ENCODE measurements at regions not wholly inside any gene's neighbourhood (a gene's known extent, or its start where the extent isn't known, plus 50 kb on each side); places are given as distances from the start of the nearest gene placed in this dataset.
"Not testable (repeated sequence)": the region's sequence is repeated elsewhere in the genome, so short reads cannot be mapped to it uniquely, and the experiment has no call there.

DNA sequence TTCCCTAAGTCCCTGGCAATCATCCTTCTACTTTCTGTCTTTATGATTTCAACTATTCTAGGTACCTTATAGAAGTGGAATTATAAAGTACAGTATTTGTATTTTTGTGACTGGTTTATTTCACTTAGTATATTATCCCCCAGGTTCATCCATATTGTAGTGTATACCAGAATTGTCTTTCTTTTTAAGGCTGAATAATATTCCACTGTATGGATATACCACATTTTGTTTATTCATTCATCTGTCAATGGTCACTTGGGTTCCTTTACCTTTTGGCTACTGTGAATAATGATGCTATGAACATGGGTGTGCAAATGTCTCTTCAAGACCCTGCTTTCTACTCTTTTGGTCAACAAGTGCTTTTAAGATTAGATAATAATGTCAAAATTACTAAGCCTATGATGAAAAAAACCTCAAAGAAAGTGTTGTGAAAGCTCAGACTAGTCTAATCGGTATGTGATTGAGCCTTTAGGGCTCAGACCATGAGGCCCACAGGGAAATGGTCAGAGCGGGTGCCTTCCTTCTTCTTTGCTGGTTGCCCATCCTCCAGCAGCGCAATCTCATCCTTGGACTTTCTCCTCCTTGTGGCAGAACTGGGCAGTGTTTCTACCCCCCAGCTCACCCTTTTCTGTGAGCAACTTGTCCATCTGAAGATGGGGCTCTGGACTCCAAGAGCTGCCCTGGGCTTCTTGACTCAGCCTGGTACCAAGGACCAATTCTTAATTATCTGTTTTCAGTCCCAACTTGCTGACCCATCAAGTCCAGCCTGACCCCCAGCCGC lies 105.4 kb downstream of the TTC8 start:
- DNase-seq (ENCODE audit: low read depth in 4 of 4, low spot score in 3 of 4): no peak

DNA sequence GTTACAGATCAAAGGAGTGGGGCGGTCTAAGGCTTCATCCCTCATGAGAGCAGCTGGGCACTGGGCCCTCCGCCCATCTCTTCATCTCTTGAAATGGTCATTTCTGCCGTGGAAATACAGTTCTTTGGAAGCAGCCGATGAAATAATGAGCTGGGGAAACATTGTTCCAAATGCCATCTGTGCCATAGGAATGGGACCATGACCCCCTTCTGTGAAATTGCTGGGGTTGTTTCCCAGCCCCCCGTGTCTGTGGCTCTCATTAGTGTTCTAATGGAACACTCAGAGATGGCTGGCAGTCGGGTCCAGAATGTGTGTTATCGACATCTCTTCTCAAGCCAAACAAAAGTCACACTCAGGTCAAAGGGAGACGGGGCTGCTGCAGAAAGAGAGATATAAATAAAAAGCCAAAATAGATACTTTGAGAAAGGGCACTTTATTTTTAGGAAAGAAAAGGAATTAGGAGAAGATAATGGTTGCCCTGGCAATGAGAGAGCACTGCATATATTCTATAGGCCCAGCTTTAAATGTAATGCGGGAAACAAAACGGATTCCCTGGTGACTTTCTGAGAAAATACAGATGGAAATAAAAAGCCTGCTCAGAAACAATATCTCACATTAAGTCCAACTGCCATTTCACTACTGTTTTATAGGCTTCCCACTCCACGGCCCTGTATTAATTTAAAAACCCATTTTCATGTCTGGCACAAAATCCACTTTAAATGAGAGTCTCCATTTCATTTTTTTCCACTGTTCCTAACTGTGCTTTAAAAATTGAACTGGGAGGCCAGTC lies 107.1 kb downstream of the TTC8 start:
- no peak for DNase-seq (ENCODE audit: low read depth in 4 of 4, low spot score in 3 of 4)

DNA sequence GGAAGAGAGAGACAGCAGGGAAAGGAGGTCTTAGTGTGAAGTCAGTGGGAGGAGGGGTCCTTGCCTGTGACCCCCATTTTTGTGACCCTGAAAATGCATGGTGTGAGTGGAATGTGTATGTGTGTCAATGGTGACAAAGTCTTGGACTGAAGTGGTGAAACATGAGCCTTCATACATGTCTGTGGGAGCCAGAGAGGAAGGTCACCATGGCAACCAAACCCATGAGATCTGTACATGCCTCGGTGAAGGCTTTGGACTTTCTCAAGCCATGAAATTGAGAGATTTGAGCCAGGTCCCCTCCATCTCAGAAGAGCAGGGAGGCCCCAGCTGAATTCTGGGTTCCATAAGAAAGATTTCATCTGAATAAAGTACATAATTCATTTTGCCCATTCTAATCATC lies 108.7 kb downstream of the TTC8 start:
- no peak for DNase-seq (ENCODE audit: low read depth in 4 of 4, low spot score in 3 of 4)

DNA sequence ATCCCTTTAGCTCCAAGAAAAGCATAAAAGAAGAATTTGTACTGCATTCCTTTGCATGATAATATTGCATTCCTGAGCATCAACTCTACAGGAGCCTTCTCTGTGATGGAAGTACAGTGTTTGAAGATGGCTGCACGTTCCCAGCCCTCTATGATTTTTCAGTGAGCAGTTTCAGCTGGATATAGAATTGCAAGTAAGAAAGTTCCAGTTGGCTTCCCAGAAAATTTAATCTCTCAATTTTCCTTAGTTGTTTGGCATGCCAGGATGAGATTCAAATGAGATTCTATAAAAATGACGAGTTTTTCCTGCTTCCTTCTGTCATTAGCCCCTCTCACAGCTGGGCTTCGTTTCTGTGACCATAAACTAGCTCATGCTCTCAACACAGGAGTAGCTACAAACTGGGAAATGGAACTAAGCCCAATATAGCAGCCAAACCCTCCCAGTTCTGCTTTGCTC lies 109.9 kb downstream of the TTC8 start:
- DNase-seq (ENCODE audit: low read depth in 4 of 4, low spot score in 3 of 4): peak in 3 of 4 donors; percentile 20 to 30 (median 27)

DNA sequence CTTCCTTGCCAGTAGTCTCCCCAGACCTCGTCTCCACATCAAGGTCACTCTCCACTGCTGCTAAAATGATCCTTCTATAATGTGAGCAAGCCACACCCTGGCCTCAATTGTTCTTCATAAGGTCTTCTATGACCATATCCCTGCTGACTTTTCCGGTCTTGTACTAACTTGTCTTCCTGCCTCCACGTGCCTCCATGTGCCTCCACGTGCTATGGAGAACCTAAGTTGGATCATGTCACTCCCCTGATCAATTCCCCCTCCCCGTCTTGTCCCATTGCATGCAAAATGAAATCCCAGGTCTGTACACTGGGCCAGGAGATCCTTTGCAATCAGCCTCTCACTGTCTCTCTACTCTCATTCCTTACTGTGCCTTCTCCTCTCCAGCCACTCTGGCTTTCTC lies 110.6 kb downstream of the TTC8 start:
- DNase-seq (ENCODE audit: low read depth in 4 of 4, low spot score in 3 of 4): no peak

DNA sequence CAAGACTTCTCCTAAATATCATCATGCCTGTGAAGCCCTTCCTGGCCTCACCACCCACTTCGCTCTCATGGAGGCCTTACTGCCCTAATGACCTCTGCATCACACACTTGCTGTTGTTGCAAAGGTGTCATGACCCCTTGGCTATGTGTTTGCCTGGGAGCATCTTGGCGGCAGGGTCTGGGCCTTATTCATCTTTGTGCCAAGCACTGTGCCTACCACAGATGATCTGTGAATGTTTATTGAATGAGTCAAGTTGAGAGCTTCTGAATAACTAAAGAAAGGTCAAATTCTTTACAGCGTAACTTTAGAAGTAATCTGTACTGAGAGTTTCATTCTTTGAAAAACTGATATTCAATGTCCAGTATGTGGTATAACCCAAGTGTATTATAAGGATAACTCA lies 113.3 kb downstream of the TTC8 start:
- no peak for DNase-seq (ENCODE audit: low read depth in 4 of 4, low spot score in 3 of 4)

DNA sequence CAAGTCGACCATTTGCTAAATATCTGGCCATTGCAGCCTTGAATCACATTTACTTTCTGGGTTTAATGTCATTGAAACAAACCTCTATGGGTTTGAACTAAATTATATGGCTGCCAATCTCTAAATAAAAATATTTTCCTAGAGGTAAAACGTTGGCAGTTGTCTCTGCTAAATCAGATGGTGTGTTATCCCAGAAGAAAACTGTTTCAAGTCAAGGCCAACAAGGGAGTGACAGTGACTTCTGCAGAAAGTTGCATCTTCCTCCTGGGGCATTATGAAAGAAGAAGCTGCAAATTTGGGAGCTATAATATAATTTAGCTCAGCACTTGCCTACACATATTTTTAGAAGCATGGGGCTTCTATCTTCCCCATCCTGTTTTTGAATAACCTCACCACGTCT lies 116.2 kb downstream of the TTC8 start:
- DNase-seq (ENCODE audit: low read depth in 4 of 4, low spot score in 3 of 4): no peak

DNA sequence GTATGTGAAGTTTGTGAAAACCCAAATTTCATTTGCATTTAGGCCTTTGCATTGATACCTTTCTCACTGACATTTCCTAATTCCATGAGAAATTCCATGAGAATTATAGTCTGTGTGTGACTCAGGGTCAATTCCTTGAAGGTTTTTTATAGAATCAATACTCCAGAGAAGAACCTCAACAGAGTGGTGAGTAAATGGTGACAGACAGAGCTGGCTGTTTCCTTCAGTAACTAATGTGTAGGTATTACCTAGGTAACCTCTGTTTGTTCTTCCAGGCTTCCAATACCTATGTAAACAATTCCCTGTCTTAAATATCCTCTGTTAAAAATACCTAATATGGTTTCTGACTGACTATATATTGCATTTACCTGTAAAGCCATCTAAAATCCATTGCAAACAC lies 117.0 kb downstream of the TTC8 start:
- no peak for DNase-seq (ENCODE audit: low read depth in 4 of 4, low spot score in 3 of 4)

DNA sequence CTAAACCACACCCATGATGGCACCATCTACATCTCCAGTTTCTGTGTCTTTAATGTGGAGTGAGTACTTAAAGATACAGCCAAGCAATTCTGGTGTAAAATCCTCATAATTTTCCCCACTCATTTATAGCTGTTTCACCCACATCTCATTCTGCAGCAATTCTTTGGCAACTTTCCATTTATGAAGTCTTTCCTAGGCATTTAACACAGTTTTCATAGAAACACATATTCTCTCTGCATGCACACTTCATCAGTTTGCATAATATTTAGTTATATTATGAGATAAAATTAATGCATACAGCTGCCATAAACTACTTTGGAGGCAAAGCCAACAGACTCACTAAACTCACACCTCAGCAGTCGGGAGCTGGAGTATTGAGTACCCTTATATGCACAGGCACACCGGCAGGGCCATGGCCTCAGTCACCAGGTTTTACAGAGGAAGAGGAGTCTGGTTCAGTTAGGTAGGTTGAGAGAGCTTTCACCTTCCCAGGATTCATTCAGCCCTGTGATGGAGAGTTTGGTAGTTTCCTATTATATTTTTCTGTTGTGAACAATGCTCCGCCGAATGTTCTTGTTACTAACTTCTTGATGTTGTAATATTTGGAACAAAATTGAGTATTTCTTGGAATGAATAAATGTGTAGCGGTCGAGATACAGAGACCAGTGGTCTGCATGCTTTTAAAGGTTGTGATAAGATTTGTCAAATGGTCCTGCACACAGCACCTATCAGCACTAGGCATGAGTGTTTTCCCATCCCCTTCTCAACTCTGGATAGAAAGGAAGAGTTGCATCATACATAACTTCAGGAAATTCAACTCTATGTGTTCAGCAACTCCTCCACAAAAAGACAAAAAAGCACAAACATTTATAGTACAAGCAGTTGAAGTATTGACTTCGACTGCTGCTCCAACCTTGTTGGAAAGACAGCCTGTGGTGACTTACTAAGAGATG lies 123.5 kb downstream of the TTC8 start:
- DNase-seq (ENCODE audit: low read depth in 4 of 4, low spot score in 3 of 4): no peak

DNA sequence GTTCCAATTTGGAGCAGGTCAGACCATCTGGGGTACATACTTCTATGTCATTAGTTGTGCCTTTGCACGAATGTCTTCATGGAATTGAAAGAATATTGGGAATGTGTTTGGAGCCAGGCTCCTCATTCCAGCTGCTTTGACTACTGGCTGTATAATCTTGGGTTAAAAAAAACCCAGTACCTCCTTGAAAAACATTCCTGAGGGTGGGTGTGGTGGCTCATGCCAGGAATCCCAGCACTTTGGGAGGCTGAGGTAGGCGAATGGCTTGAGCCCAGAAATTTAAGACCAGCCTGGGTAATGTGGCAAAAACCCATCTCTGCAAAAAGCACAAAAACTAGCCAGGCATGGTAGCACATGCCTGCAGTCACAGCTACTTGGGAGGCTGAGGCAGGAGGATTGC lies 125.6 kb downstream of the TTC8 start:
- DNase-seq (ENCODE audit: low read depth in 4 of 4, low spot score in 3 of 4): no peak

DNA sequence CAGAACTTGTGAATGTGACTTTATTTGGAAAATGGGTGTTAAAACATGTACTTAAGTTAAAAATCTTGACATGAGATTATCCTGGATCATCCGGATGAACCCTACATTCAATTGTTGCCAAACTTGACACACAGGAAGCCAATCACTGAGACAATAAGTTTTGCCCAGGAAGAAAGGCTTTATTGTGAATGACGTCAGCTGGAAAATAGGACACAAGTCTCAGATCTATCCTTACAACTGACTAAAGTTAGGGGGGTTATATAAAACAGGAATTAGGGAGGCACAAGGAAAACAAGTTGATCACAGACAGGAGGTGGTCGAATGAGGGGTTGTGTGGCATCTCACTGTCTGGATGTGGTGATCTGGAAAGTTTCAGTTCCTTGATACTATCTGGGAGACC lies 126.9 kb downstream of the TTC8 start:
- DNase-seq (ENCODE audit: low read depth in 4 of 4, low spot score in 3 of 4): no peak

DNA sequence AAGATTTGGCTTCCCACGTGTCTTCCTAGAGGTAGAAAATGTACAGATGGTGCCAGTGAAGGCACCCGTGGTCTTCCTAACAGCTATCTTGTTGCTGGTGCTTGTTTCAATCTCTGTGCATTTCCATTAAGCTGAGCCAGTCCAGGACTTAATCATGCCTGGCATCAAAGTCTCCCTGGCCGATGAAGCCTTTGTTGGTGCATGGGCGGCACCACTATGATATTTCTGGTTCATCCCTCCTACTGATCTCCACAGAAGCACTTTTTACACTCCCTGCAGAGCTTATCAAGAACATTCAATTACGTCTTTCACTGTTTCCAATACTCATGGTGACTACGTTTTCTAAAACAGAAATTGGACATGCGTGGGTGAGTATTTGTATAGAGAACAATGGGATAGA lies 128.4 kb downstream of the TTC8 start:
- no peak for DNase-seq (ENCODE audit: low read depth in 4 of 4, low spot score in 3 of 4)

DNA sequence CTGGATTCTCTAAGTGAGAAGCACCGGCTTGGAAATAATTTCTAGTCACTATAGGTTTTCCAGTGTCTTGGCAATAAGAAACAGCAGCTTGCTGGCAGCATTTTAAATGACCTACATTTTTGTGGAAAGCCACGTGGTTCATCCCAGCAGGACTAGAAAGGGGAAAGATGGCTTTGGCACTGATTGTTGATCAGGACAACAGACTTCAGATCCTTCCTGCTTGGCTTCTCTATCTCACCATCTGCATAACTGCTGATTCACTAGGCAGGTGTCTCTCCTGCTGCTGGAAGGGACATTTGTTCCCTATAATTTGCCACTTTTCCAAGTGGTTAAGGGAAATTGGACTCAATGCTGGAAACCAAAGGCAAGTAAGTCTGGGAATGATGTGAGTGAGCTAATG lies 131.0 kb downstream of the TTC8 start:
- DNase-seq (ENCODE audit: low read depth in 4 of 4, low spot score in 3 of 4): no peak

DNA sequence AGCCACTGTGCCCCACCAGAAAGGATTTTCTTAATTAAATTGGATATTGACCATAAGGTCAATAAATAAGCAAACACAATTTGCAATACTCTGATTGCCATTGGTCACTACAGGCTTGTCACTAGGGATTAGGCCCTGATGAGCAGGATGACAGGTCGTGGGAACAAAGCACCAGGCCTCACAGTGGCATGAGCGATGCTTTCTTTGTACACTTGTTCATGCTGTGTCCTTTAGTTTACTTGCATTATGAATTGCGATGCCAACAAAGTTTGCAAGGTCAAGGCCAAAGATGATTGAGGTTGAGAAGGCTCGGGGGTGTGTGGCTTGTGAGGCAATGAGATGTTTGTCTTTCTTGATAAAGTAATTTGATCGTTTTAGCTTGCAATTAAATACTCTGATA lies 136.0 kb downstream of the TTC8 start:
- DNase-seq (ENCODE audit: low read depth in 4 of 4, low spot score in 3 of 4): no peak

DNA sequence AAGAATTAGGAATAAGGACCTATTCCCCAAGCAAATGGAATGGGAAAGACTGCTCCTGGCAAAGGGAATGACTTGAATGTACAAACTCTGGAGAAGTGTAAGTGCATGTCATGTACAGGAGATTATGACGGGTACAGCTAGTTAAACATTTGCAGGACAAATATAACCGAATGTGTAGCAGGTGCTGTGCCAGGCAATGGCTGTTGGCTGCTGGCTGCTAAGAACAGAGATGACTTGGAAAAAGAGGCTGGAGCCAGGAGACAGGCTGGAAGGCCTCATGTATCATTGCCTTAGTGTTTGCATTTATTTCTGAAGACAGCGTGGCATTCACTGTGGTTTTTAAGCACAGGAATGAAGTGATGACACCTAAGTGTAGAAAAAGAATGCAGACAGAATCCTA lies 136.8 kb downstream of the TTC8 start:
- DNase-seq (ENCODE audit: low read depth in 4 of 4, low spot score in 3 of 4): no peak

DNA sequence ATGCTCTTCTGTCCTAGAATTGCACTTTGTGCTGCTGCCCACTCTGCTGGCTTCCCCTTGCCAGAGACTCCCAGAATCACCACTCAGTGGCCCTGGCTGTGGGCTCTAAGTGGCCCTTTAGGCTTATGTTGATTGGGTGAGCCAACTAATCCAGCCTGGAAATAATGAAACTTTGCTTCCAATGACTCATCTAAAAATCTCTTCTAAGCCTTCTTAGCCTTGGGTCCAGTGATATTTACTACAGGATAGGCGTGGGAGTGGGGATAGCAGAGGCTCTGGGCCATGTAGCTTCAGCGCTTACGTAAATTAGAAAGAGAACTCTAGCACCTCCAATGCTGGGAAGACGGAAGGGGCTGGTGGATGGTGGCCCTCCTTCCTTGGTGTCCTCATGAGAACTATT lies 137.9 kb downstream of the TTC8 start:
- DNase-seq (ENCODE audit: low read depth in 4 of 4, low spot score in 3 of 4): no peak

DNA sequence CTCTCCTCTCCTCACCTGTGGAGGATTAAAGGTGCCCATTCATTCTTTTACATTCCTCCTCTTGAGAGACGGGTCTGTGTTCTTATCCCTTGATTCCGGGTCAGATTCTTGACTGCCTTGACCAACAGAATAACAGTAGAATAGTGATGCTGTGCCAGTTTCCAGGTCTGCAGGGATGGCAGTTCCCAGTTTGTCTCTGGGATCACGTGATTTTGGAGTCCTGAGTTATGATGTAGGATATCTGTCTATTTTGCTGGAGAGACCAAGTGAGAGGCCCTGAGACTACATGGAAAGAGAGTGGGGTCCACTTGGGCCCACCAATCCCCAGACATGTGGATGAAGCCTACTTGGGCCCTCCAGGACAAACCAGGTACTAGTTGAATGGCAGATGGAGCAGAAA lies 142.8 kb downstream of the TTC8 start:
- no peak for DNase-seq (ENCODE audit: low read depth in 4 of 4, low spot score in 3 of 4)

DNA sequence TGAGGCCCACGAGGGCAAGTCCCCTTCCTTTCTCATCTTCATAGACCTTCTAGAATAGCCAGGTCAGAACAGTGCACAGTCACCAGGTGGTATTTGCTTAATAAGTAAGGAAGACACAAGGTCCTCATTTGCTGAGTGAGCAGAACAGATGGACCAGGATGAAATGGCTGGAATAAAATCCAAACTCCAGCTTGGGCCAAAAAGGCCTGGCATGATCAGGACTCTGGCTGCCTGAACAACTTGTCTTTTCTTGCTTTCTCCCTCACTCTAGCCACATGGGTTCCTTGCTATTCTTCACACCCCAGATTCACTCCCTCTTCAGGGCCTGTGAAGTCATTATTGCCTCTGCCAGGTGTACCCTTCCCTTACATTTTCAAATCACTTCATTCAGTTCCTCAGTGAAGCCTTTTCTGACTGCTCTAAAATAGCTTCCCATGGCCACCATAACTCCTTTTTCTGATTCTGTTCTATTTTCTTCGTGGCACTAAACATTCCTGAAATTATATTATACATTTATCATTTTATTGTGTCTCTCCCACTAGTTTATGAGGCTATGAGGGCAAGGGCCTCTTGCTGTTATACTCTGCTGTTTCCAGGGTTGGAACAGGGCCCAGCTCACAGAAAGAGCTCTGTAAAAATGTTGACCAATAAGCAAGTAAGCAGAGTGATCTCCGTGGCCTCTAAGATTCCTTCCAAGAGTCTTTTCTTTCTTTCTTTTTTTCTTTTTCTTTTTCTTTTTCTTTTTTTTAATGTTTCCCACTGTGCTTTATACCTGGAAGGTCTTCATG lies 150.8 kb downstream of the TTC8 start:
- DNase-seq (ENCODE audit: low read depth in 4 of 4, low spot score in 3 of 4): peak in 2 of 4 donors; percentile 16

DNA sequence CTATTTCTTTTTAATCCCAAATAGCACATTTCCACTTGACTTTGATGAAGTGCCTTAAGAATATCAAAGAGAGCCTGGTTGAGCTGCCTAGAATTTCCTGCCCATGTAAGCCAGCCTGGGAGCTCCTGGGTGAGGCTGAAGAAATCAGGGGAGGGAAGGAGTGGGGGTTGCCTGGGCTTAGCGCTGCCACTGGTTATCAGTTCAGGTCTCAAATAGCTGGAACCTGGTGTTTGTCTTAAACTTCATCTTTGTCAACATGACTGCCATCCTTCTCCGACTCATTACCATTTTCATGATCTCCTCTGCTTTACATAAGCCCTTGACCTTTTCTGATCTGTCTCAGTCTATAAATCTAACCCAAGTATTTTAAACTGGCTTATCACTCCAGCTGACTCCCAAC lies 151.5 kb downstream of the TTC8 start:
- DNase-seq (ENCODE audit: low read depth in 4 of 4, low spot score in 3 of 4): no peak

DNA sequence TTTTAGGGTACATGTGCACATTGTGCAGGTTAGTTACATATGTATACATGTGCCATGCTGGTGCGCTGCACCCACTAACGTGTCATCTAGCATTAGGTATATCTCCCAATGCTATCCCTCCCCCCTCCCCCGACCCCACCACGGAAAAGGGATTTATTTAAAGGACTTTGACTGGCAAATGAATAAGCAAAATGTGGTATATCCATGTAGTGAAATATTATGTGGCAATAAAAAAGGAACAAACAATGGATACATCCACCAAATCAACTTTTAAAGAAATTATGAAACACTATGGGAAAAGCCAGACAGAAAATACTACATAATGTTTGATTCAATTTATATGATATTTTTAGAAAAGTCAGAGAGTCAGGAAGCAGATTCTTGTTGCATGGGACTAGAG lies 156.5 kb downstream of the TTC8 start:
- not testable (repeated sequence) for DNase-seq (ENCODE audit: low read depth in 4 of 4, low spot score in 3 of 4)
